Smooth muscle cell (in vitro differentiated cells): ENCODE measurements at regions not wholly inside any gene's neighbourhood (a gene's known extent, or its start where the extent isn't known, plus 50 kb on each side); places are given as distances from the start of the nearest gene placed in this dataset.

Experiments used
- DNase-seq: peaks from one replicate; lab custom pipeline; 2025; ENCODE audit not compliant: unreplicated experiment; lab: John Stamatoyannopoulos, UW
- H2AFZ ChIP-seq: fragments of 200-600 bp; sonication (generic); 2 replicates; pipeline ENCODE4 v1.6.0; 2016; ENCODE audit warnings: antibody characterized with exemption, low read depth, mild to moderate bottlenecking
- H3F3A ChIP-seq: fragments of 200-600 bp; sonication (generic); 2 replicates; pipeline ENCODE4 v1.6.0; 2017; ENCODE audit warnings: antibody characterized with exemption, low read depth
- H3K27ac ChIP-seq: fragments of 200-600 bp; sonication (generic); 2 replicates; pipeline ENCODE4 v1.5.1; 2016; ENCODE audit warnings: low read depth, mild to moderate bottlenecking
- H3K27me3 ChIP-seq: fragments of 200-600 bp; sonication (generic); 2 replicates; pipeline ENCODE4 v1.6.1; 2016; ENCODE audit warnings: low read depth, mild to moderate bottlenecking
- H3K36me3 ChIP-seq: fragments of 200-600 bp; sonication (generic); 2 replicates; pipeline ENCODE4 v1.5.1; 2016; ENCODE audit warnings: low read depth
- H3K4me1 ChIP-seq: fragments of 200-600 bp; sonication (generic); 2 replicates; pipeline ENCODE4 v1.5.1; 2016; ENCODE audit warnings: low read depth
- H3K4me2 ChIP-seq: fragments of 200-600 bp; sonication (generic); 2 replicates; pipeline ENCODE4 v1.6.0; 2016; ENCODE audit warnings: mild to moderate bottlenecking
- H3K4me3 ChIP-seq: fragments of 200-600 bp; sonication (generic); 2 replicates; pipeline ENCODE4 v1.5.1; 2016; ENCODE audit warnings: mild to moderate bottlenecking
- H3K79me2 ChIP-seq: fragments of 200-600 bp; sonication (generic); 2 replicates; pipeline ENCODE4 v1.6.0; 2016; ENCODE audit warnings: low read depth, mild to moderate bottlenecking
- H3K9ac ChIP-seq: fragments of 200-600 bp; sonication (generic); 2 replicates; pipeline ENCODE4 v1.6.0; 2016; ENCODE audit warnings: low read depth
- H3K9me3 ChIP-seq: fragments of 200-600 bp; sonication (generic); replicated peaks from 2 replicates; pipeline ENCODE4 v1.5.1; 2016; ENCODE audit warnings: low read depth
- H4K20me1 ChIP-seq: fragments of 200-600 bp; sonication (generic); 2 replicates; pipeline ENCODE4 v1.6.0; 2016; ENCODE audit warnings: low read depth
- CTCF ChIP-seq: fragments of 200-600 bp; sonication (generic); IDR thresholded peaks from 2 replicates; pipeline ENCODE4 v1.5.1; 2017; ENCODE audit warnings: borderline replicate concordance, mild to moderate bottlenecking, antibody characterized with exemption; ENCODE audit not compliant: insufficient read depth, poor library complexity, severe bottlenecking
- WGBS: methylation state at CpG from one replicate; pipeline ENCODE4 v1.1.7; 2016; ENCODE audit warnings: low lambda C conversion rate; 5-methylcytosine and 5-hydroxymethylcytosine counted together

- no peak overlapping the region for H2AFZ ChIP-seq
- H3K9me3 ChIP-seq, result no peaks in the 10 kb centered on the region
- TF ChIP-seq CTCF, result no peak
- H3K4me1 ChIP-seq, result peaks cover 51% of the 10 kb centered on the region
- H3K9ac ChIP-seq, result no peak overlapping the region
- H3K27me3 ChIP-seq, result no peaks in the 10 kb centered on the region
- H3K27ac ChIP-seq, result no peak overlapping the region
- H3K36me3 ChIP-seq, result no peaks in the 10 kb centered on the region
- 75% methylated on average over 25 of the region's 25 CpGs for WGBS
- H3K4me3 ChIP-seq, result no peak overlapping the region
- no peaks in the 10 kb centered on the region for H3K79me2 ChIP-seq
- no peak for DNase-seq
- H4K20me1 ChIP-seq, result no peaks in the 10 kb centered on the region
- H3K4me2 ChIP-seq, result no peak overlapping the region
- peaks cover 27% of the 10 kb centered on the region for H3F3A ChIP-seq
Measured at GRCh38 chr10:5587151-5588079, 62.7 kb downstream of the CALML3 start.

GRCh38 chr10:5588080-5588453 lies 63.3 kb downstream of the CALML3 start:
- no peak for TF ChIP-seq CTCF
- no peak for DNase-seq
- Histone ChIP-seq H3K4me3 (no peak overlapping the region), H3K27ac (no peak overlapping the region), H4K20me1 (no peaks in the 10 kb centered on the region), H3K36me3 (no peaks in the 10 kb centered on the region), H3K27me3 (no peaks in the 10 kb centered on the region), H3F3A (peaks cover 27% of the 10 kb centered on the region), H3K9me3 (no peaks in the 10 kb centered on the region), H3K9ac (no peak overlapping the region), H3K4me1 (peaks cover 44% of the 10 kb centered on the region), H3K79me2 (no peaks in the 10 kb centered on the region), H2AFZ (no peak overlapping the region), H3K4me2 (no peak overlapping the region)
- WGBS, result 95% methylated on average over 6 of the region's 6 CpGs

- Histone ChIP-seq H3K27me3 (no peaks in the 10 kb centered on the region), H3F3A (peaks cover 29% of the 10 kb centered on the region), H2AFZ (no peak overlapping the region), H3K9ac (no peak overlapping the region), H4K20me1 (no peaks in the 10 kb centered on the region), H3K79me2 (no peaks in the 10 kb centered on the region), H3K36me3 (no peaks in the 10 kb centered on the region), H3K4me1 (peaks cover 42% of the 10 kb centered on the region), H3K27ac (peak overlapping the region; percentile 94), H3K9me3 (no peaks in the 10 kb centered on the region), H3K4me2 (no peak overlapping the region), H3K4me3 (no peak overlapping the region)
- no peak for DNase-seq
- 85% methylated on average over 5 of the region's 5 CpGs for WGBS
- TF ChIP-seq CTCF, result no peak
Measured at GRCh38 chr10:5588603-5589002, 63.8 kb downstream of the CALML3 start.
